Putamen (tissue), 1 donor: ENCODE measurements at regions not wholly inside any gene's neighbourhood (a gene's known extent, or its start where the extent isn't known, plus 50 kb on each side); places are given as distances from the start of the nearest gene placed in this dataset.

Source experiments
- DNase-seq: peaks from one replicate; pipeline ENCODE4 v3.0.0-alpha.2; 2016; ENCODE audit warnings: low spot score

GRCh38 chr11:104526006-104526405 is 362.1 kb upstream of the PDGFD start:
- no peak for DNase-seq

DNA sequence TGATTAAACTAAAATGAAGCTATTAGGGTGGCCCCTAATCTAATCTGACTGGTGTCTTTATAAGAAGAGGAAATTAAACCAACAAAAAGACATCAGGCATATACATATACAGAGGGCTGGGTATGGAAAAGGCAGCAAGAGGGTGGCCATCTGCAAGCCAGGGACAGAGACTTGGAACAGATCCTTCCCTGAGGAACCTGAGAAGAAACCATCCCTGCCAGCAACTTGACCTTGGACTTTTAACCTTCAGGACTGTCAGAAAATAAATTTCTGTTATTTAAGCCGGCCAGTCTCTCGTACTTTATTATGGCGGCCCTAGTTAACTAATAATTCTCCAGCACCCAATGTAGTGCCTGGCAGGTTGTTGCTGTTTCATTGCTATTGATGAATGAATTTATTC is 361.5 kb upstream of the PDGFD start:
- no peak for DNase-seq

DNA sequence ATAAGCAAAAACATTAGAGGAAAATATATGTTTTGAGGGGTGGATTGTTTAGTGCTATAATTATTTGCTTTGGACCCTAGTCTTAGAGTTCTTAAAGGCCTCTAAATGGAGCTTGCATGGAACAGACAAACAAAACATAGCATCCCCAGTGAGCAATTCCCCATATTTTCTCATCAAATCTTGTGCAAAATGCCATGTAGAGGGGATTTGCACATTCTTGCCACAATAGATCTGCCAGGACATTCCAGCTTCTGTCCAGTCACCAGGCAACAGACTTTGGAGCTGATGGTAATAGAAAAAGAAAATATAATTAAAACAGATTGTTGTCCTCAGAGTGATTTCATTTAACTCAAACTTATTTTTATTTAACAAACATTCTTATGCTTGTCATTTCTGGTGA is 360.3 kb upstream of the PDGFD start:
- DNase-seq: no peak

DNA sequence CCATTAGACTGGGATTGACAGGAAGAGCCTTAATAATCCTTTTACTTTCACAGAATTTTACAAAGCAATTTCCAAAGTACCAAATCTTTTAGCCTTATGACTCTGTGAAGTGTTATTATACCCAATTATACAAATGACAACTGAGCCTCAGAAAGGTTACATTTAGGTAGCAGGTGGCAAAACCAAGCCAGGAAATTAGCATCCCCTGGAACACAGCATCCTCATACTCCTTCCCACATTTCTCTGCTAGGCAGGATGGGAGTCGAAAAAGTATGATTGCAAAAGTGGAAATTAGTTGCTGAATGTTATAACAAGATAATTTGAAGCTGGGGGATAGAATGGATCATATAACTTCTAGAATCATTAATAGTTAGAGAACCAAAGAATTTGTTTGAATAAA is 359.7 kb upstream of the PDGFD start:
- no peak for DNase-seq

DNA sequence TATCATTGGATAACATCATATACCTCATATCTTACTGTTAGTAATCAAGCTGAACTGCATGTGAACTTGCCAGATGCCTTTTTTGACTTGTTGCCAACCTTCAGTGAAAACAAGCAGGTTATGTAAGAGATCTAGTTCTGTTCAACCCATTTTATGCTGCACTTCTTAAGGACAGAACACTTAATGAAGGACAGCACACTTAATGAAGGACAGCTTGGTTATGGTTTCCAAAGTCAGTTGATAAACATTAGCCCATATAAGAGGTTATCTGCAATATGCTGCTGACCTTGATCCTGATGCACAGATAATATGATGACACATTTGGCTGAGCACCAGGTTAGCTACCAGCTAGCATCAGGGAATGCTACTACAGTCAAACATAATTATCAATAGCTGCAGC is 358.7 kb upstream of the PDGFD start:
- peak; percentile 5 for DNase-seq

DNA sequence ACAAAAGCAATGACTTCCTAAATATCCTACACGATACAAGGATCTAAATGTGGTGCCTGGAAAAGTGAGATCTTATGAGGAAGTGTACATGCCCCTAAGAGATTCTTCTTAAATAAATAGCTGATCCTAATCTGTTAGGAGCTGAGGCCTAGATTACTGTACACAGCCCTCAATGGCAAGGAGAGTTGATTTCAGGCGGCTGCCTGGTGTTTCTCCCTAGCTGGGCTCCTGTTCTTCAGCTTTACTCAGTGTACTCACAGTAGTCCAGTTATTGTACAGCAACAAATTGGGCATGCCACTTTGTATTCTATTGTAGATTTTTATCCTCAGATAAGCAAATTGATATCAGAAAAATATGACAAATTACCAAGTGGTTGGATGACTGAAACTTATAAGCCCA is 358.2 kb upstream of the PDGFD start:
- no peak for DNase-seq

DNA sequence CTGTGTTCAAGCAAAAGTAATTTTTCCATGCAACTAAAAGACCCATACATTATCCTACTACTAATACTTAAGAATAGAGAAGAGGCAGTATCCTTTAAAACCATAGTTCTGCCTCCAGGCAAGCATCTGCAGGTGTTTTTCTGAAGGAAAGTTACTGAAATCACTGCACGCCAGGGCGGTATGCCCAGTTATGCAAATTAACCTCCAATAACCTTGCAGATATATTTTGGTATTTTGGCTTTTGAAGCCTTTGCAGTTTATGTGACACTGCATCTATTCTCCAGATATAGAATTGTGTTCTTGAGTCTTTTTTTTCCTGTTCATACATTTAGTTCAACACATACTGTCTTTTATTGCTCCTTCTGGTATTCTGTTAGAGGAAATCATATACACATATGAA is 346.2 kb upstream of the PDGFD start:
- DNase-seq: no peak

- DNase-seq: no peak
Measured at GRCh38 chr11:104490182-104490581, 326.2 kb upstream of the PDGFD start.

DNA sequence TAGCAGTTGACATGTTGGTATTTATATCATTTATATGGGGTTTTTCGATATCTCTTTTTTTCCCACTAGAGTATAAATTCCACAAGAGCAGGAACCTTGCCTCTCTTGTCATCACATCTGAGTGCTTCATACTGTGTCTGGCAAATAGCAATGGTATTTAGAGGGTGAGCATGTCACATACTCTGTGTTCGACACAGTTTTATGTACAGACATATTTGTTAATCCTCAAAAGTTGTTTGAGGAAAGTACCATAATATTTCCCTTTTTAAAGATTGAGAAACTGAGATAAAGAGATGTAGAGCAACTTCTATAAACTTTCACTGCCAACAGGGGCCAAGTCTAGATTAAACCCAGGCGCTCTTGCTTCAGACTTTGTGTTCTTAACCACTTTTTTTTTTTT is 324.6 kb upstream of the PDGFD start:
- DNase-seq: no peak

- no peak for DNase-seq
Measured at GRCh38 chr11:104487046-104487806, 323.3 kb upstream of the PDGFD start.

GRCh38 chr11:104484804-104485554 is 321.0 kb upstream of the PDGFD start:
- no peak for DNase-seq

DNA sequence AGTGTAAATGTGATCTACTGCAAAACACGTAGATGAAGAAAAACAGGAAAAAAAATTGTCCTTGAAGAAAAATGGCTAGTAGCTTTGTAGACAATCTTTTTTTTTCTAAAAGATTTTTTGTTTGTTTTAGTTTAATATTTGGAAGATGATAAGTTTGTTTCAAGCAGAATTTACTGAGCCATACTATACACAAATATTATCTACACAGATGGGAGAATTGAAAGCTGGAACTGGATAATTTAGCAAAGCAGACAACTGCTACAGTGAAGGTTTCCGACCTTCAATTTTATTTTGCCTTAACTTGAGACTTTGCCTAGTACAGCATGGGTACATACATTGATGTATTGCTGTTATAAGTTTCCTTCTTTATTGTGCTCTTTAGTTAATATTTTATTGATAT is 313.0 kb upstream of the PDGFD start:
- DNase-seq: no peak

- DNase-seq: no peak
Measured at GRCh38 chr11:104476454-104476853, 312.5 kb upstream of the PDGFD start.

GRCh38 chr11:104467404-104467803 is 303.5 kb upstream of the PDGFD start:
- DNase-seq: no peak

GRCh38 chr11:104465321-104465720 is 301.4 kb upstream of the PDGFD start:
- DNase-seq: no peak

DNA sequence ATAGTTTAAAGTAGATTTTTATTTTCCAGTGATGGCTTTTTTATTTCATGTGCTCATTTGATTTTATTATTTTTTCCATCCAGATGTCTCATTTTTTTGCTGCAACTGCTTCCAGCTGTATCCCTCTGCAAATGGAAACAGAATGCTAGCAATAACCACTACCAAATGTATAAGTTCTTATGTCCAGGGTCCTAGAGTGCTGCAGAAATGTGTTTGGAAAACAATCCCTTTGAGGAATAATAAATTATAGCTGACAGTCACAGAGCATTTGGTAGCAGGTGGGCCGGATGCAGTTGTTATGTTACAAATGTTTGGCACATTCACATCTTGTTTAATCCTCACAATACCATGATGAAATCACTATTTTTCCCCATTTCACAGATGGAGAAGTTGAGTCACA is 300.7 kb upstream of the PDGFD start:
- no peak for DNase-seq

- DNase-seq: no peak
Measured at GRCh38 chr11:104462341-104462740, 298.4 kb upstream of the PDGFD start.

GRCh38 chr11:104451197-104451893 is 287.4 kb upstream of the PDGFD start:
- DNase-seq: no peak

DNA sequence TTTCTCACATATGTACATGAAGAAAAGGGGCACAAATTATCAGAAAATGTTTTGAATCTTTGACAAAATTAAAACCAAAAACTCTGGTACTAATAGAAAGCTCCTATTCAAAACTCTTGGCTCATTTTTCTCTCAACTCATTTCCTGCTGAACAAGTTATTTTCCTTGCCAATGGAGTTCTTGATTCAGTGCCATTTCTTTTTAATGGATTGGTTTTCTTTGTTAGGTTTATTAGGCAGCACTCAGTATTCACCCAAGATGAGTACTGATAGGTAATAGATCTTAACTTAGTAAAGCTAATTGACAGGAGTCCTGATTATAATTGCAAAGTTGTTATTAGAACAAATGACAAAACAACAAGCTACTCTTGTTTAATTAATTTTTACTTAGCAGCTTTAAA is 279.4 kb upstream of the PDGFD start:
- DNase-seq: peak; percentile 5

GRCh38 chr11:104442321-104442720 is 278.4 kb upstream of the PDGFD start:
- no peak for DNase-seq

DNA sequence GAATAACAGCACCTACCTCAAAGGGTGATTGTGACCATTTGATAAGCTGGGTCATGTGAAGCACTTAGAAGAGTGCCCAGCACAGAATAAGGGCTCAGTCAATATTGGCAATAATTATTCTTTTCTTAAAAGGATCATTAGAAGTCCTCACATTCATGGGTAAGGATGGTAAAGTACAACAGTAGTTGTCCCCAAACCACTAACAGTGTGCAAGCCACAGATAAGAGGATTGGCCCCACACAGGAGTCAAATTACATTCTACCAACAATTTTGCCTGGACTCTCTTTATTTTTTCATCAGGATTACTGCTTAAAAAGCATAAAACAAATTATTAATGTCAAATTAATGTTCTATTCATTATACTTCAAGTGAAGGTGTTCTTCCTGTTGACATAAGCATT is 271.5 kb upstream of the PDGFD start:
- DNase-seq: no peak

DNA sequence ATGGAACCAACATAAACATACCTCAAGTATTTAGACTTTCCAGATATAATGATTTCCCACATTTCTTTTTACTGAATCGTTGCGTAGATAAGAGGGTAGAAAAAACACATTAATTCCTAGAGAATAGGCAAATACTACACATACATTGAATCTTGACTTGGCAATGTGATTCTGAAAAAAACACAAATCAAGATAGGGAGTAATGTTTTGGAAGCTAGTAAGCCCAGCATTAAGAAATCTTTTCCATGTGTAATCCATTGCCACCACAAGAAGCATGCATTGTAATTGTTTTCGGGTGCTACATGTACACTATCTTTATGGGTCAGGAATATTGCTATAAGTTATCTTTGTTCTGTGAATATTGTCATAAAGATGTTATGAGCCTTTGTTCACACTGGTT is 269.8 kb upstream of the PDGFD start:
- DNase-seq: no peak

DNA sequence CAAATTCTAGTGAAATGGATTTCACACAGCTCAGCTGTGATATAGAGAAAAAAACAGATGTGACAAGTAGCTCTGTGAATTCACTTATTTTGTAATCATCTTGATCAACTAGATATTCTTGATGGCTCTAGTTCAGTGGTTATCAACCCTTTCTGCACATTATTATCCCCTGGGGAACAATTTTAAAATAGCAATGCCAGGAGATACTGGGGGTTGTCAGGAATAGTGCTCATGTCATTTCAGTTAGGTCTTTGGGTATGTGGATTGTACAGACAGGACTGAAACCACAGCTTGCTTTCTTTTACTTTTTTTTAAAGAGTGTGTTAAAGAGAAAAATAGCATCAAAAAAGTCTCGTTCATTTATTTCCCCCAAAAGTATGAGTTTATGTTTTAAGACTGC is 269.0 kb upstream of the PDGFD start:
- DNase-seq: no peak
